ENCODE measurements at regions not wholly inside any gene's neighbourhood (a gene's known extent, or its start where the extent isn't known, plus 50 kb on each side); places are given as distances from the start of the nearest gene placed in this dataset.

GRCh38 chr3:107028086-107028485 lies 349.2 kb upstream of the CCDC54 start:
- POLR2A ChIA-PET, result no interaction called here
- TF ChIP-seq CTCF (IDR thresholded peaks at IDR 0.05; ENCODE audit: unreplicated experiment), result no peak
- CTCF ChIA-PET, result no interaction called here
- Mint-ChIP-seq H3K4me3 (ENCODE audit: unreplicated experiment) (no peak overlapping the region), H3K27ac (ENCODE audit: low read depth, unreplicated experiment) (no peak overlapping the region), H3K9me3 (ENCODE audit: unreplicated experiment) (no peaks in the 10 kb centered on the region), H3K4me1 (ENCODE audit: insufficient read depth, unreplicated experiment) (no peaks in the 10 kb centered on the region), H3K27me3 (ENCODE audit: insufficient read depth, unreplicated experiment) (no peaks in the 10 kb centered on the region), H3K36me3 (ENCODE audit: insufficient read depth, unreplicated experiment) (no peaks in the 10 kb centered on the region)
- intact Hi-C loops (cut with micrococcal nuclease), result no loop called here
- BruUV-seq (replicated peaks), result no TSS peak
- no peak for DNase-seq (ENCODE audit: unreplicated experiment)

- intact Hi-C loops (cut with micrococcal nuclease), result no loop called here
- H3K36me3 Mint-ChIP-seq (ENCODE audit: insufficient read depth, unreplicated experiment), result no peaks in the 10 kb centered on the region
- no peak overlapping the region for H3K27ac Mint-ChIP-seq (ENCODE audit: low read depth, unreplicated experiment)
- no peak for DNase-seq (ENCODE audit: unreplicated experiment)
- H3K9me3 Mint-ChIP-seq (ENCODE audit: unreplicated experiment), result no peaks in the 10 kb centered on the region
- POLR2A ChIA-PET, result no interaction called here
- no peak overlapping the region for H3K4me3 Mint-ChIP-seq (ENCODE audit: unreplicated experiment)
- BruUV-seq (replicated peaks), result no TSS peak
- no peak for TF ChIP-seq CTCF (IDR thresholded peaks at IDR 0.05; ENCODE audit: unreplicated experiment)
- no peaks in the 10 kb centered on the region for H3K27me3 Mint-ChIP-seq (ENCODE audit: insufficient read depth, unreplicated experiment)
- H3K4me1 Mint-ChIP-seq (ENCODE audit: insufficient read depth, unreplicated experiment), result no peaks in the 10 kb centered on the region
- CTCF ChIA-PET, result no interaction called here
These were observed 348.6 kb upstream of the CCDC54 start for GRCh38 chr3:107028626-107029025.

GRCh38 chr3:107032111-107032510 lies 345.1 kb upstream of the CCDC54 start:
- Mint-ChIP-seq H3K27me3 (ENCODE audit: insufficient read depth, unreplicated experiment) (no peaks in the 10 kb centered on the region), H3K4me3 (ENCODE audit: unreplicated experiment) (no peak overlapping the region), H3K9me3 (ENCODE audit: unreplicated experiment) (peaks cover 19% of the 10 kb centered on the region), H3K27ac (ENCODE audit: low read depth, unreplicated experiment) (no peak overlapping the region), H3K36me3 (ENCODE audit: insufficient read depth, unreplicated experiment) (no peaks in the 10 kb centered on the region), H3K4me1 (ENCODE audit: insufficient read depth, unreplicated experiment) (no peaks in the 10 kb centered on the region)
- no peak for DNase-seq (ENCODE audit: unreplicated experiment)
- CTCF ChIA-PET, result no interaction called here
- POLR2A ChIA-PET, result no interaction called here
- TF ChIP-seq CTCF (IDR thresholded peaks at IDR 0.05; ENCODE audit: unreplicated experiment), result no peak
- intact Hi-C loops (cut with micrococcal nuclease), result no loop called here
- no TSS peak for BruUV-seq (replicated peaks)

GRCh38 chr3:107034142-107034541 lies 343.1 kb upstream of the CCDC54 start:
- intact Hi-C loops (cut with micrococcal nuclease), result no loop called here
- no TSS peak for BruUV-seq (replicated peaks)
- TF ChIP-seq CTCF (IDR thresholded peaks at IDR 0.05; ENCODE audit: unreplicated experiment), result no peak
- Mint-ChIP-seq H3K4me3 (ENCODE audit: unreplicated experiment) (no peak overlapping the region), H3K9me3 (ENCODE audit: unreplicated experiment) (peaks cover 31% of the 10 kb centered on the region), H3K4me1 (ENCODE audit: insufficient read depth, unreplicated experiment) (no peaks in the 10 kb centered on the region), H3K36me3 (ENCODE audit: insufficient read depth, unreplicated experiment) (no peaks in the 10 kb centered on the region), H3K27ac (ENCODE audit: low read depth, unreplicated experiment) (no peak overlapping the region), H3K27me3 (ENCODE audit: insufficient read depth, unreplicated experiment) (no peaks in the 10 kb centered on the region)
- CTCF ChIA-PET, result no interaction called here
- DNase-seq (ENCODE audit: unreplicated experiment), result no peak
- POLR2A ChIA-PET, result no interaction called here
